ENCODE measurements at regions not wholly inside any gene's neighbourhood (a gene's known extent, or its start where the extent isn't known, plus 50 kb on each side); places are given as distances from the start of the nearest gene placed in this dataset.

GRCh38 chr7:156516791-156517378 is 123.7 kb upstream of the RNF32 start:
- Histone ChIP-seq H2AFZ (ENCODE audit: low read length) (no peak overlapping the region), H3K27me3 (ENCODE audit: insufficient read depth, low read length) (no peaks in the 10 kb centered on the region), H3K27ac (ENCODE audit: low read depth, low read length) (no peak overlapping the region), H3K4me3 (ENCODE audit: insufficient read depth, low read length) (no peak overlapping the region), H3K79me2 (ENCODE audit: insufficient read depth, low read length) (no peaks in the 10 kb centered on the region), H4K20me1 (ENCODE audit: insufficient read depth, low read length) (no peaks in the 10 kb centered on the region), H3K4me1 (ENCODE audit: insufficient read depth, low read length) (no peaks in the 10 kb centered on the region), H3K4me2 (ENCODE audit: insufficient read depth, low read length) (no peak overlapping the region), H3K9me3 (ENCODE audit: low read depth, low read length) (no peaks in the 10 kb centered on the region), H3K36me3 (ENCODE audit: insufficient read depth, low read length) (no peaks in the 10 kb centered on the region)
- TF ChIP-seq, protein P1, sequence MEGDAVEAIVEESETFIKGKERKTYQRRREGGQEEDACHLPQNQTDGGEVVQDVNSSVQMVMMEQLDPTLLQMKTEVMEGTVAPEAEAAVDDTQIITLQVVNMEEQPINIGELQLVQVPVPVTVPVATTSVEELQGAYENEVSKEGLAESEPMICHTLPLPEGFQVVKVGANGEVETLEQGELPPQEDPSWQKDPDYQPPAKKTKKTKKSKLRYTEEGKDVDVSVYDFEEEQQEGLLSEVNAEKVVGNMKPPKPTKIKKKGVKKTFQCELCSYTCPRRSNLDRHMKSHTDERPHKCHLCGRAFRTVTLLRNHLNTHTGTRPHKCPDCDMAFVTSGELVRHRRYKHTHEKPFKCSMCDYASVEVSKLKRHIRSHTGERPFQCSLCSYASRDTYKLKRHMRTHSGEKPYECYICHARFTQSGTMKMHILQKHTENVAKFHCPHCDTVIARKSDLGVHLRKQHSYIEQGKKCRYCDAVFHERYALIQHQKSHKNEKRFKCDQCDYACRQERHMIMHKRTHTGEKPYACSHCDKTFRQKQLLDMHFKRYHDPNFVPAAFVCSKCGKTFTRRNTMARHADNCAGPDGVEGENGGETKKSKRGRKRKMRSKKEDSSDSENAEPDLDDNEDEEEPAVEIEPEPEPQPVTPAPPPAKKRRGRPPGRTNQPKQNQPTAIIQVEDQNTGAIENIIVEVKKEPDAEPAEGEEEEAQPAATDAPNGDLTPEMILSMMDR (IDR thresholded peaks at IDR 0.05; ENCODE audit: extremely low read depth, low read depth, low read length), result no peak
- no peak for DNase-seq (ENCODE audit: insufficient read length, low spot score, missing footprints)

DNA sequence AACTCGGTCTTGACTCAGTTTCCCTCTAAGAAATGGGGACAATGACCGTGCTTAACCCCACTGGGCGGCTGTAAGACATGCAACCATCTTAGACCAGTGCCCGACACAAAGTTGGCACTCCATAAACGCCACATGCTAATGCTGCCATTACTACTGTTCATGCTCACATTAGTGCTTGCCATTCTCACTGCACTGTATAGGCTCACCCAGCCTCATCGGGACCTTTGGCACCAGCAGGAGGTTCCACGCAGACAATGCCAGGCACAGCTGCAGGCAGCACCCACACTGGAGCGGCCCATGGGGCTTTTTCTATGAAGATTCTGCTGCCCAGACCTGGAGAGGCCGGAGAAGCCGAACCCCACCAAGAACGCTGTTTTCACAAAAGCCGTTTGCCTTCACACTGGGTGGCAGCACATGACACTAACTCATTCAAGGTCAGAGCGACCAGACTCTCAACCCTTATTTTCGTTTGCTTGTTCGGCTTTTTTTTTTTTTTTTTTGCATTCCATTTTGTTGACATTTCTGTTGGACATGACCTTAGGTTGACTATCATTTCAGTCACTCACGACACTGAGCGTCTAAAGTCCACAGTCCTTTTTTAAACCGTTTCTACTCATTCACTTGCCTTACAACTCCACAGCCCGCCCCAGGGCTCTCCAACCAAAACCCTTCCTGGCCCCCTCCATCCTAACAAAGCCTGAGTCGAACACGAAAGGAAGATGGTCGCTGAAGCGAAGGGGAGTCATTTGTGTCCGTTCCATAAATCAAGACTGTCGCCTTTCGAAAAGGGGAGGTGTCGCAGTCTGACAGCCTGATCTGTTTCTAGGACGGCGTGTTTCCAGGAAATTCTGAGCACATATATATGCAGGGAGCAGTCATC is 124.4 kb upstream of the RNF32 start:
- Histone ChIP-seq H3K4me3 (ENCODE audit: insufficient read depth, low read length) (no peak overlapping the region), H3K9me3 (ENCODE audit: low read depth, low read length) (no peaks in the 10 kb centered on the region), H3K4me2 (ENCODE audit: insufficient read depth, low read length) (no peak overlapping the region), H3K4me1 (ENCODE audit: insufficient read depth, low read length) (no peaks in the 10 kb centered on the region), H3K36me3 (ENCODE audit: insufficient read depth, low read length) (no peaks in the 10 kb centered on the region), H3K27me3 (ENCODE audit: insufficient read depth, low read length) (no peaks in the 10 kb centered on the region), H2AFZ (ENCODE audit: low read length) (no peak overlapping the region), H3K79me2 (ENCODE audit: insufficient read depth, low read length) (no peaks in the 10 kb centered on the region), H3K27ac (ENCODE audit: low read depth, low read length) (no peak overlapping the region), H4K20me1 (ENCODE audit: insufficient read depth, low read length) (no peaks in the 10 kb centered on the region)
- no peak for DNase-seq (ENCODE audit: insufficient read length, low spot score, missing footprints)
- TF ChIP-seq, protein P1 (IDR thresholded peaks at IDR 0.05; ENCODE audit: extremely low read depth, low read depth, low read length), result no peak

DNA sequence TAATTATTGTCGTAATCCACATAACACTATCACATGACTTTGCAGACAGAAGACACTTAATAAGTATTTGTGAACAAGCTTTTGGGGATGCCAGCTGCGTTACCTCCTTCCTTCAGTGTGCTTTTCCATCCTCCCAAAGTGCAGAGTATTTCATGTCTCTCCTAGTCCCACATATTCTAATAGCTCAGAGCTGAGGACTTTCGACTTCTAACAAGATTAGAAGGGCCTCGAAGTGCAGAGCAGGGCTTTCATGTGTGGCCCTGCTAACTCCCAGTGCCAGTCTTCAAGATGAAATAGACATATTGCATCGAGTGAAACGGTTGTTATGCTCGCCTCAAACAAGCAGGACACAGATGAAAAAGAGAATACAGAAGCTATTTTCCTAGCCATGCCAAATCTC is 125.7 kb upstream of the RNF32 start:
- no peak for DNase-seq (ENCODE audit: insufficient read length, low spot score, missing footprints)
- H2AFZ ChIP-seq (ENCODE audit: low read length), result no peak overlapping the region

GRCh38 chr7:156511426-156511825 is 129.1 kb upstream of the RNF32 start:
- no peaks in the 10 kb centered on the region for H3K9me3 ChIP-seq (ENCODE audit: low read depth, low read length)
- no peaks in the 10 kb centered on the region for H3K27me3 ChIP-seq (ENCODE audit: insufficient read depth, low read length)
- H3K79me2 ChIP-seq (ENCODE audit: insufficient read depth, low read length), result no peaks in the 10 kb centered on the region
- H3K27ac ChIP-seq (ENCODE audit: low read depth, low read length), result no peak overlapping the region
- H3K36me3 ChIP-seq (ENCODE audit: insufficient read depth, low read length), result no peaks in the 10 kb centered on the region
- H3K4me1 ChIP-seq (ENCODE audit: insufficient read depth, low read length), result no peaks in the 10 kb centered on the region
- TF ChIP-seq, protein P1 (IDR thresholded peaks at IDR 0.05; ENCODE audit: extremely low read depth, low read depth, low read length), result no peak
- no peak overlapping the region for H3K4me3 ChIP-seq (ENCODE audit: insufficient read depth, low read length)
- no peak overlapping the region for H2AFZ ChIP-seq (ENCODE audit: low read length)
- DNase-seq (ENCODE audit: insufficient read length, low spot score, missing footprints), result no peak
- no peaks in the 10 kb centered on the region for H4K20me1 ChIP-seq (ENCODE audit: insufficient read depth, low read length)
- no peak overlapping the region for H3K4me2 ChIP-seq (ENCODE audit: insufficient read depth, low read length)

More for the DNA sequence above, 125.7 kb upstream of the RNF32 start:
- no peaks in the 10 kb centered on the region for H3K27me3 ChIP-seq (ENCODE audit: insufficient read depth, low read length)
- no peak overlapping the region for H3K4me2 ChIP-seq (ENCODE audit: insufficient read depth, low read length)
- H3K79me2 ChIP-seq (ENCODE audit: insufficient read depth, low read length), result no peaks in the 10 kb centered on the region
- TF ChIP-seq, protein P1 (IDR thresholded peaks at IDR 0.05; ENCODE audit: extremely low read depth, low read depth, low read length), result no peak
- no peaks in the 10 kb centered on the region for H3K36me3 ChIP-seq (ENCODE audit: insufficient read depth, low read length)
- H3K4me3 ChIP-seq (ENCODE audit: insufficient read depth, low read length), result no peak overlapping the region
- no peak overlapping the region for H3K27ac ChIP-seq (ENCODE audit: low read depth, low read length)
- H4K20me1 ChIP-seq (ENCODE audit: insufficient read depth, low read length), result no peaks in the 10 kb centered on the region
- no peaks in the 10 kb centered on the region for H3K9me3 ChIP-seq (ENCODE audit: low read depth, low read length)
- no peaks in the 10 kb centered on the region for H3K4me1 ChIP-seq (ENCODE audit: insufficient read depth, low read length)

Measured in osteoblast (primary cell).